WTC11 (cell line): ENCODE measurements at regions not wholly inside any gene's neighbourhood (a gene's known extent, or its start where the extent isn't known, plus 50 kb on each side); places are given as distances from the start of the nearest gene placed in this dataset.

Experiments used
- ATAC-seq: fragments of 200-7000 bp; cut with Tn5 transposase; 2 replicates; pipeline ENCODE4 v1.10.0; 2021; ENCODE audit warnings: mild to moderate bottlenecking, moderate library complexity
- CTCF ChIA-PET: fragments of 300-600 bp; sonication (Branson Sonifier 250); formaldehyde crosslinking; loops from one replicate; lab custom pipeline; 2021; ENCODE audit warnings: antibody characterized with exemption; lab: Charles Lee
- POLR2A ChIA-PET: fragments of 350-600 bp; sonication (Branson Sonifier 250); formaldehyde crosslinking; loops from one replicate; lab custom pipeline; 2021; ENCODE audit warnings: antibody characterized with exemption; lab: Charles Lee
- DNase-seq: peaks from one replicate; pipeline ENCODE4 v3.0.0; 2021; ENCODE audit warnings: low spot score
- H3K27ac Mint-ChIP-seq: 2 replicates; pipeline ENCODE4 v1.8.0; 2021; ENCODE audit warnings: mixed read lengths
- H3K27me3 Mint-ChIP-seq: 2 replicates; pipeline ENCODE4 v1.8.0; 2021; ENCODE audit warnings: low read depth, mild to moderate bottlenecking, moderate library complexity, mixed read lengths
- H3K36me3 Mint-ChIP-seq: 2 replicates; pipeline ENCODE4 v1.8.0; 2021; ENCODE audit warnings: mixed read lengths
- H3K4me1 Mint-ChIP-seq: 2 replicates; pipeline ENCODE4 v1.8.0; 2022; ENCODE audit warnings: mixed read lengths
- H3K4me3 Mint-ChIP-seq: 2 replicates; pipeline ENCODE4 v1.8.0; 2021; ENCODE audit warnings: mild to moderate bottlenecking, moderate library complexity, mixed read lengths
- H3K9me3 Mint-ChIP-seq: 2 replicates; pipeline ENCODE4 v1.8.0; 2021; ENCODE audit warnings: mixed read lengths
- AFF4 ChIP-seq: sonication (generic); formaldehyde crosslinking; IDR thresholded peaks from 2 replicates; pipeline ENCODE4 v1.8.1; 2023; ENCODE audit warnings: mild to moderate bottlenecking, missing genetic modification reagents, borderline replicate concordance
- CTCF ChIP-seq: fragments of 200-600 bp; IDR thresholded peaks from 2 replicates; pipeline ENCODE4 v1.8.0; 2022; ENCODE audit warnings: antibody characterized with exemption
- EMX1 ChIP-seq: fragments of 250-450 bp; sonication (Bioruptor Pico); IDR thresholded peaks from 2 replicates; pipeline ENCODE4 v1.8.0; 2021; ENCODE audit warnings: mild to moderate bottlenecking
- ERG ChIP-seq: fragments of 250-450 bp; sonication (Bioruptor Pico); IDR thresholded peaks from 2 replicates; pipeline ENCODE4 v1.8.0; 2021; ENCODE audit warnings: mild to moderate bottlenecking
- ETV6 ChIP-seq: sonication (generic); formaldehyde crosslinking; IDR thresholded peaks from 2 replicates; pipeline ENCODE4 v1.8.1; 2022; ENCODE audit warnings: mild to moderate bottlenecking, missing genetic modification reagents
- HMGXB4 ChIP-seq: sonication (generic); formaldehyde crosslinking; IDR thresholded peaks from 2 replicates; pipeline ENCODE4 v1.8.1; 2023; ENCODE audit warnings: mild to moderate bottlenecking, moderate library complexity, missing genetic modification reagents
- MXD4 ChIP-seq: fragments of 250-450 bp; sonication (Bioruptor Pico); IDR thresholded peaks from 2 replicates; pipeline ENCODE4 v1.8.0; 2021; ENCODE audit warnings: mild to moderate bottlenecking, moderate library complexity, borderline replicate concordance
- NR1H2 ChIP-seq: sonication (generic); formaldehyde crosslinking; IDR thresholded peaks from 2 replicates; pipeline ENCODE4 v1.9.0; 2021; ENCODE audit warnings: mild to moderate bottlenecking, moderate library complexity, missing genetic modification reagents
- PRDM15 ChIP-seq: sonication (generic); formaldehyde crosslinking; IDR thresholded peaks from 2 replicates; pipeline ENCODE4 v1.8.0; 2022; ENCODE audit warnings: missing genetic modification reagents
- RORB ChIP-seq: fragments of 250-450 bp; sonication (Bioruptor Pico); IDR thresholded peaks from 2 replicates; pipeline ENCODE4 v1.9.0; 2021; ENCODE audit warnings: mild to moderate bottlenecking
- SOX15 ChIP-seq: fragments of 250-450 bp; sonication (Bioruptor Pico); IDR thresholded peaks from 2 replicates; pipeline ENCODE4 v1.9.0; 2021; ENCODE audit warnings: mild to moderate bottlenecking
- USF1 ChIP-seq: sonication (generic); formaldehyde crosslinking; IDR thresholded peaks from 2 replicates; pipeline ENCODE4 v1.8.0; 2022; ENCODE audit warnings: mild to moderate bottlenecking, missing genetic modification reagents
- ZNF121 ChIP-seq: sonication (generic); formaldehyde crosslinking; IDR thresholded peaks from 2 replicates; pipeline ENCODE4 v1.8.0; 2023; ENCODE audit warnings: missing genetic modification reagents
- ZNF317 ChIP-seq: sonication (generic); formaldehyde crosslinking; IDR thresholded peaks from 2 replicates; pipeline ENCODE4 v1.8.1; 2023; ENCODE audit warnings: low read depth, mild to moderate bottlenecking, moderate library complexity, missing genetic modification reagents, borderline replicate concordance
- ZNF425 ChIP-seq: fragments of 250-450 bp; sonication (Bioruptor Pico); conservative IDR thresholded peaks from 2 replicates; pipeline ENCODE4 v1.9.0; 2021; ENCODE audit warnings: mild to moderate bottlenecking

- TF ChIP-seq RORB (CRISPR knock-in tag) = no peak
- no peak for TF ChIP-seq MXD4 (CRISPR knock-in tag)
- no peak for TF ChIP-seq PRDM15 (CRISPR knock-in tag)
- TF ChIP-seq ETV6 (CRISPR knock-in tag) = no peak
- TF ChIP-seq, all 79 proteins: peak for 0
Measured at GRCh38 chr9:107173422-107174180, 109.5 kb upstream of the RAD23B start (continued).

- no peak overlapping the region for H3K4me3 Mint-ChIP-seq
- TF ChIP-seq NR1H2 (CRISPR knock-in tag) (no peak), SOX15 (CRISPR knock-in tag) (no peak), EMX1 (CRISPR knock-in tag) (no peak), USF1 (CRISPR knock-in tag) (no peak), HMGXB4 (no peak), CTCF (no peak)
- TF ChIP-seq, all 79 proteins: peak for 0
- no peaks in the 10 kb centered on the region for H3K27me3 Mint-ChIP-seq
- ATAC-seq = no peak
- H3K27ac Mint-ChIP-seq = no peak overlapping the region
- H3K36me3 Mint-ChIP-seq = no peaks in the 10 kb centered on the region
- no peak for DNase-seq
- POLR2A ChIA-PET = no interaction called here
- no peaks in the 10 kb centered on the region for H3K9me3 Mint-ChIP-seq
- CTCF ChIA-PET = interaction anchor here (1.0 kb wide), 1 partner anchor 888 kb away, joined by 4 read pairs; no protein-coding TSS in a partner anchor
- peaks cover 19% of the 10 kb centered on the region for H3K4me1 Mint-ChIP-seq
Measured at GRCh38 chr9:107174441-107174840, 108.6 kb upstream of the RAD23B start.

- ChIA-PET CTCF (interaction anchor here (1.0 to 1.4 kb wide), 3 partner anchors 33 to 888 kb away, joined by 3 to 4 read pairs (median 4); no protein-coding TSS in a partner anchor), POLR2A (no interaction called here)
- Mint-ChIP-seq H3K36me3 (no peaks in the 10 kb centered on the region), H3K27me3 (no peaks in the 10 kb centered on the region), H3K4me3 (no peak overlapping the region), H3K9me3 (no peaks in the 10 kb centered on the region), H3K4me1 (peaks cover 19% of the 10 kb centered on the region), H3K27ac (no peak overlapping the region)
- no peak for ATAC-seq
- DNase-seq = no peak
- TF ChIP-seq AFF4 (no peak), EMX1 (CRISPR knock-in tag) (no peak), ERG (CRISPR knock-in tag) (no peak), MXD4 (CRISPR knock-in tag) (no peak), USF1 (CRISPR knock-in tag) (no peak), ZNF425 (no peak), ZNF121 (CRISPR knock-in tag) (no peak), ZNF317 (CRISPR knock-in tag) (no peak), SOX15 (CRISPR knock-in tag) (no peak)
Measured at GRCh38 chr9:107175041-107175440, 108.0 kb upstream of the RAD23B start.
